ENCODE measurements at regions not wholly inside any gene's neighbourhood (a gene's known extent, or its start where the extent isn't known, plus 50 kb on each side); places are given as distances from the start of the nearest gene placed in this dataset.
"Not testable (repeated sequence)": the region's sequence is repeated elsewhere in the genome, so short reads cannot be mapped to it uniquely, and the experiment has no call there.

GRCh38 chr10:42281896-42282295, 356.5 kb downstream of the ZNF33B start:
- H2AFZ ChIP-seq (ENCODE audit: low read length); H3K36me3 ChIP-seq (replicated peaks in 1 of 2; ENCODE audit: control insufficient read depth in 1 of 2, insufficient read depth in 2 of 2, low read length in 2 of 2); H3K4me3 ChIP-seq (replicated peaks in 1 of 3; ENCODE audit: insufficient read depth in 1 of 3, low read depth in 2 of 3, low read length in 3 of 3); H3K9me3 ChIP-seq (ENCODE audit: low read length); ATAC-seq; DNase-seq (ENCODE audit: low spot score); H3K4me1 ChIP-seq (ENCODE audit: insufficient read depth, low read length); CTCF ChIA-PET (ENCODE audit: low intra/inter-chr PET ratio, low total read pairs); BruUV-seq (replicated peaks); in situ Hi-C loops (cut with HindIII; ENCODE audit: extremely low pct_ligation_motif_present, low pct_unique_long_range_greater_than_20kb); H3K4me2 ChIP-seq (ENCODE audit: low read depth, low read length); H3K79me2 ChIP-seq (ENCODE audit: insufficient read depth, low read length); POLR2A ChIA-PET; H3K27me3 ChIP-seq (ENCODE audit: control insufficient read depth in 1 of 2, insufficient read depth in 2 of 2, low read length in 2 of 2); H4K20me1 ChIP-seq (ENCODE audit: insufficient read depth, low read length); FAIRE-seq; H3K27ac ChIP-seq (ENCODE audit: extremely low read length, insufficient read depth, low read length); intact Hi-C loops (cut with micrococcal nuclease; ENCODE audit: unreplicated experiment); H3K9ac ChIP-seq (ENCODE audit: insufficient read depth, low read depth, low read length): not testable (repeated sequence)
- 34% methylated on average over 17 of the region's 21 CpGs for WGBS (ENCODE audit: low lambda C conversion rate)

GRCh38 chr10:42269788-42270187, 368.6 kb downstream of the ZNF33B start:
- H2AFZ ChIP-seq (ENCODE audit: low read length); H4K20me1 ChIP-seq (ENCODE audit: insufficient read depth, low read length); H3K27ac ChIP-seq (ENCODE audit: extremely low read length, insufficient read depth, low read length); H3K4me3 ChIP-seq (replicated peaks in 1 of 3; ENCODE audit: insufficient read depth in 1 of 3, low read depth in 2 of 3, low read length in 3 of 3); DNase-seq (ENCODE audit: low spot score); intact Hi-C loops (cut with micrococcal nuclease; ENCODE audit: unreplicated experiment); in situ Hi-C loops (cut with HindIII; ENCODE audit: extremely low pct_ligation_motif_present, low pct_unique_long_range_greater_than_20kb); H3K9me3 ChIP-seq (ENCODE audit: low read length); BruUV-seq (replicated peaks); H3K27me3 ChIP-seq (ENCODE audit: control insufficient read depth in 1 of 2, insufficient read depth in 2 of 2, low read length in 2 of 2); H3K4me1 ChIP-seq (ENCODE audit: insufficient read depth, low read length); H3K4me2 ChIP-seq (ENCODE audit: low read depth, low read length); FAIRE-seq; H3K9ac ChIP-seq (ENCODE audit: insufficient read depth, low read depth, low read length); ATAC-seq; POLR2A ChIA-PET; CTCF ChIA-PET (ENCODE audit: low intra/inter-chr PET ratio, low total read pairs); H3K79me2 ChIP-seq (ENCODE audit: insufficient read depth, low read length); H3K36me3 ChIP-seq (replicated peaks in 1 of 2; ENCODE audit: control insufficient read depth in 1 of 2, insufficient read depth in 2 of 2, low read length in 2 of 2): not testable (repeated sequence)
- WGBS (ENCODE audit: low lambda C conversion rate) = 40% methylated on average over 3 of the region's 4 CpGs

- H2AFZ ChIP-seq (ENCODE audit: low read length); FAIRE-seq; in situ Hi-C loops (cut with HindIII; ENCODE audit: extremely low pct_ligation_motif_present, low pct_unique_long_range_greater_than_20kb); H3K36me3 ChIP-seq (replicated peaks in 1 of 2; ENCODE audit: control insufficient read depth in 1 of 2, insufficient read depth in 2 of 2, low read length in 2 of 2); CTCF ChIA-PET (ENCODE audit: low intra/inter-chr PET ratio, low total read pairs); POLR2A ChIA-PET; ATAC-seq; H3K4me3 ChIP-seq (replicated peaks in 1 of 3; ENCODE audit: insufficient read depth in 1 of 3, low read depth in 2 of 3, low read length in 3 of 3); H3K79me2 ChIP-seq (ENCODE audit: insufficient read depth, low read length); H3K4me1 ChIP-seq (ENCODE audit: insufficient read depth, low read length); H3K9ac ChIP-seq (ENCODE audit: insufficient read depth, low read depth, low read length); H3K9me3 ChIP-seq (ENCODE audit: low read length); H3K27ac ChIP-seq (ENCODE audit: extremely low read length, insufficient read depth, low read length); H3K27me3 ChIP-seq (ENCODE audit: control insufficient read depth in 1 of 2, insufficient read depth in 2 of 2, low read length in 2 of 2); BruUV-seq (replicated peaks); DNase-seq (ENCODE audit: low spot score); H3K4me2 ChIP-seq (ENCODE audit: low read depth, low read length); H4K20me1 ChIP-seq (ENCODE audit: insufficient read depth, low read length); intact Hi-C loops (cut with micrococcal nuclease; ENCODE audit: unreplicated experiment): not testable (repeated sequence)
- 0% methylated on average over 1 of the region's 6 CpGs for WGBS (ENCODE audit: low lambda C conversion rate)
These were observed 375.1 kb downstream of the ZNF33B start for GRCh38 chr10:42263259-42263658.

GRCh38 chr10:42243002-42243401, 395.4 kb downstream of the ZNF33B start:
- H2AFZ ChIP-seq (ENCODE audit: low read length); H3K4me3 ChIP-seq (replicated peaks in 1 of 3; ENCODE audit: insufficient read depth in 1 of 3, low read depth in 2 of 3, low read length in 3 of 3); POLR2A ChIA-PET; H3K4me2 ChIP-seq (ENCODE audit: low read depth, low read length); H4K20me1 ChIP-seq (ENCODE audit: insufficient read depth, low read length); H3K27me3 ChIP-seq (ENCODE audit: control insufficient read depth in 1 of 2, insufficient read depth in 2 of 2, low read length in 2 of 2); CTCF ChIA-PET (ENCODE audit: low intra/inter-chr PET ratio, low total read pairs); intact Hi-C loops (cut with micrococcal nuclease; ENCODE audit: unreplicated experiment); in situ Hi-C loops (cut with HindIII; ENCODE audit: extremely low pct_ligation_motif_present, low pct_unique_long_range_greater_than_20kb); FAIRE-seq; H3K27ac ChIP-seq (ENCODE audit: extremely low read length, insufficient read depth, low read length); ATAC-seq; H3K9ac ChIP-seq (ENCODE audit: insufficient read depth, low read depth, low read length); BruUV-seq (replicated peaks); H3K4me1 ChIP-seq (ENCODE audit: insufficient read depth, low read length); H3K36me3 ChIP-seq (replicated peaks in 1 of 2; ENCODE audit: control insufficient read depth in 1 of 2, insufficient read depth in 2 of 2, low read length in 2 of 2); DNase-seq (ENCODE audit: low spot score); H3K9me3 ChIP-seq (ENCODE audit: low read length); H3K79me2 ChIP-seq (ENCODE audit: insufficient read depth, low read length): not testable (repeated sequence)
- 52% methylated on average over 53 of the region's 53 CpGs for WGBS (ENCODE audit: low lambda C conversion rate)
